ENCODE measurements at regions not wholly inside any gene's neighbourhood (a gene's known extent, or its start where the extent isn't known, plus 50 kb on each side); places are given as distances from the start of the nearest gene placed in this dataset.

DNA sequence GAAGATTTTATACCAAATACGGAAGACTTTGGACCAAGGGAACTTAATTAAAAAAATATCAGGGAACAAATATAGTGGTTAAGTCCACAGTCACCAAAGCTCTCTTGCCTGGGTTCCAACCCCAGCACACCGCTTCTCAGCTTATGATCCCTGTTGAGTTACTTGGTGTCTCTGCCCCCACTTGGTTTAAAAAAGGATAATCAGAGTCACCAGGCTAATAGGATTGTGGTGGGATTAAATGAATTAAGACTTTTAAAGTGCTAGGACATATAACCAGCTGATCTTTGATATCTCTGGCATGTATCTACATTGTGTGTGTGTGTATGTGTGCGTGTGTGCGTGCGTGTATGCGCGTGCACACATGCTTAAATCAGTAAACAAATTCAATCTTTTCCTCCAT, 474.7 kb upstream of the DAB1 start:
- TF ChIP-seq CTCF (IDR thresholded peaks at IDR 0.05) (no peak), EZH2 (IDR thresholded peaks at IDR 0.05; ENCODE audit: borderline replicate concordance, insufficient read depth, low read depth, low read length, poor library complexity, severe bottlenecking) (no peak)
